ENCODE measurements at regions not wholly inside any gene's neighbourhood (a gene's known extent, or its start where the extent isn't known, plus 50 kb on each side); places are given as distances from the start of the nearest gene placed in this dataset.

DNA sequence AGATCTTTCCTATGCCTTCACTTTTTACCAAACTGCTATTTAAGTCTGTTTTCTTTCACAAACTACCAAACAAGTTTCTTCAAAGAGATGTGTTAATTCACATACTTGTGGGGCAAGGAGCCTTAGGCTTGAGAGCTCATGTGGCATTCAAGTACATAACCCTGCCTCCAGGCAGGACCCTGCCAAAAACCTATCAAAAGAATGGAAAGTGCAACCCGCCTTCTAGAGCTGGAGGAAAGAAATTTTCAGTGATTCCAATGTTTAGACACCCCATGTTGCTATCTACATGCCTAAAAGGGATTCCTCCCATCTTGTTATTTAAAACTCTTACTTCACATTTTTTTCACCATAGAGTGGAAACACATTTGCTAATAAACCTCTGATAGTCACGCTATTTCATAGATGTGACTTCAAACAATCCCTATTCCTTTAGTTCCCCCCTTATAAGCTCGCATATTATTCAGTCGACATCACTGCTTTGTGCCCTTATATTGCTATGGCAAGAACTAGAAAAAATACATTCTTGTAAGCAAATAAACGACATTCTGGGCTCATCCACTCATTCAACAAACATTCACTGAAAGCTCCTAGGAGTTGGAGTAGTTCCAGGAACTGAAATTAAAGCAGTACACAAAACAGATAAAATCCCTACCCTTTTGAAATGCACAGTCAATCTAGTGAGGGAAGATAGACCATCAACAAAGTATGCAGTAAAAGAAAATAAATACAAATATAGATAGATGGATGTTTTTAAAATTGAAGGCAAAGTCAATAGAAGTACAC, 518.1 kb downstream of the ELAVL2 start:
- TF ChIP-seq CTCF (IDR thresholded peaks at IDR 0.05) (no peak), POLR2A (IDR thresholded peaks at IDR 0.05) (no peak)
